ENCODE measurements at regions not wholly inside any gene's neighbourhood (a gene's known extent, or its start where the extent isn't known, plus 50 kb on each side); places are given as distances from the start of the nearest gene placed in this dataset.

- H3K27ac ChIP-seq (ENCODE audit: low read depth, low read length), result no peak overlapping the region
- H3K9me2 ChIP-seq (replicated peaks; ENCODE audit: insufficient read depth, low read length), result no peaks in the 10 kb centered on the region
- no peaks in the 10 kb centered on the region for H4K20me1 ChIP-seq (ENCODE audit: low read depth, low read length)
- H3K9me3 ChIP-seq (ENCODE audit: insufficient read depth, low read length), result no peaks in the 10 kb centered on the region
- H2AFZ ChIP-seq (ENCODE audit: low read depth, low read length, severe bottlenecking), result no peak overlapping the region
- no peak overlapping the region for H3K4me2 ChIP-seq (ENCODE audit: low read depth, low read length, poor library complexity, severe bottlenecking)
- H3K4me3 ChIP-seq (ENCODE audit: insufficient read depth, low read length, poor library complexity, severe bottlenecking), result no peak overlapping the region
- no peaks in the 10 kb centered on the region for H3K79me2 ChIP-seq (ENCODE audit: insufficient read depth, low read length)
- H3K36me3 ChIP-seq (ENCODE audit: low read length), result no peaks in the 10 kb centered on the region
- no peak for TF ChIP-seq EZH2phosphoT487 (conservative IDR thresholded peaks at IDR 0.05; ENCODE audit: low read length)
- TF ChIP-seq CTCF (IDR thresholded peaks at IDR 0.05; ENCODE audit: insufficient read depth, low read length, poor library complexity, severe bottlenecking), result no peak
- H3K27me3 ChIP-seq (ENCODE audit: low read length), result no peaks in the 10 kb centered on the region
- H3F3A ChIP-seq (ENCODE audit: insufficient read depth), result no peaks in the 10 kb centered on the region
- H3K9ac ChIP-seq (ENCODE audit: low read length), result no peak overlapping the region
Measured at GRCh38 chr6:12582421-12583110, 134.0 kb upstream of the PHACTR1 start.

GRCh38 chr6:12584631-12585405 is 131.7 kb upstream of the PHACTR1 start:
- H3F3A ChIP-seq (ENCODE audit: insufficient read depth), result no peaks in the 10 kb centered on the region
- no peak overlapping the region for H3K4me3 ChIP-seq (ENCODE audit: insufficient read depth, low read length, poor library complexity, severe bottlenecking)
- H3K27ac ChIP-seq (ENCODE audit: low read depth, low read length), result no peak overlapping the region
- H3K9me2 ChIP-seq (replicated peaks; ENCODE audit: insufficient read depth, low read length), result no peaks in the 10 kb centered on the region
- no peak for TF ChIP-seq EZH2phosphoT487 (conservative IDR thresholded peaks at IDR 0.05; ENCODE audit: low read length)
- no peak overlapping the region for H2AFZ ChIP-seq (ENCODE audit: low read depth, low read length, severe bottlenecking)
- no peak overlapping the region for H3K4me2 ChIP-seq (ENCODE audit: low read depth, low read length, poor library complexity, severe bottlenecking)
- peaks cover 3% of the 10 kb centered on the region; the same call in 1 of the 2 replicates for H4K20me1 ChIP-seq (ENCODE audit: low read depth, low read length)
- H3K9ac ChIP-seq (ENCODE audit: low read length), result no peak overlapping the region
- H3K9me3 ChIP-seq (ENCODE audit: insufficient read depth, low read length), result no peaks in the 10 kb centered on the region
- no peaks in the 10 kb centered on the region for H3K79me2 ChIP-seq (ENCODE audit: insufficient read depth, low read length)
- no peaks in the 10 kb centered on the region for H3K36me3 ChIP-seq (ENCODE audit: low read length)
- H3K27me3 ChIP-seq (ENCODE audit: low read length), result no peaks in the 10 kb centered on the region

- no peak overlapping the region for H3K4me3 ChIP-seq (ENCODE audit: insufficient read depth, low read length, poor library complexity, severe bottlenecking)
- H3K9ac ChIP-seq (ENCODE audit: low read length), result no peak overlapping the region
- H4K20me1 ChIP-seq (ENCODE audit: low read depth, low read length), result peaks cover 3% of the 10 kb centered on the region; the same call in 1 of the 2 replicates
- no peaks in the 10 kb centered on the region for H3K79me2 ChIP-seq (ENCODE audit: insufficient read depth, low read length)
- no peak for TF ChIP-seq EZH2phosphoT487 (conservative IDR thresholded peaks at IDR 0.05; ENCODE audit: low read length)
- no peak for TF ChIP-seq CTCF (IDR thresholded peaks at IDR 0.05; ENCODE audit: insufficient read depth, low read length, poor library complexity, severe bottlenecking)
- H2AFZ ChIP-seq (ENCODE audit: low read depth, low read length, severe bottlenecking), result no peak overlapping the region
- H3K36me3 ChIP-seq (ENCODE audit: low read length), result no peaks in the 10 kb centered on the region
- H3K27ac ChIP-seq (ENCODE audit: low read depth, low read length), result no peak overlapping the region
- no peaks in the 10 kb centered on the region for H3F3A ChIP-seq (ENCODE audit: insufficient read depth)
- no peaks in the 10 kb centered on the region for H3K9me2 ChIP-seq (replicated peaks; ENCODE audit: insufficient read depth, low read length)
- H3K27me3 ChIP-seq (ENCODE audit: low read length), result no peaks in the 10 kb centered on the region
- no peak overlapping the region for H3K4me2 ChIP-seq (ENCODE audit: low read depth, low read length, poor library complexity, severe bottlenecking)
- no peaks in the 10 kb centered on the region for H3K9me3 ChIP-seq (ENCODE audit: insufficient read depth, low read length)
Measured at GRCh38 chr6:12585497-12585958, 131.0 kb upstream of the PHACTR1 start.
